IPS DF 4.7 (cell line): ENCODE measurements at regions not wholly inside any gene's neighbourhood (a gene's known extent, or its start where the extent isn't known, plus 50 kb on each side); places are given as distances from the start of the nearest gene placed in this dataset.

Experiments used
- DNase-seq: peaks from one replicate; pipeline ENCODE4 v3.0.0-alpha.2; 2013; ENCODE audit warnings: low spot score; ENCODE audit errors: extremely low read depth

- no peak for DNase-seq
These were observed 1087.1 kb upstream of the LRRN3 start for GRCh38 chr7:110003827-110004226.

- no peak for DNase-seq
These were observed 1083.4 kb upstream of the LRRN3 start for GRCh38 chr7:110007320-110008063.

GRCh38 chr7:110010359-110010758 is 1080.6 kb upstream of the LRRN3 start:
- no peak for DNase-seq

- no peak for DNase-seq
These were observed 1073.5 kb upstream of the LRRN3 start for GRCh38 chr7:110017405-110017804.

- no peak for DNase-seq
These were observed 1063.5 kb upstream of the LRRN3 start for GRCh38 chr7:110027385-110027784.

GRCh38 chr7:110043519-110043918 is 1047.4 kb upstream of the LRRN3 start:
- no peak for DNase-seq

- no peak for DNase-seq
These were observed 1040.1 kb upstream of the LRRN3 start for GRCh38 chr7:110050785-110051184.

GRCh38 chr7:110051372-110051771 is 1039.6 kb upstream of the LRRN3 start:
- DNase-seq = no peak

GRCh38 chr7:110056331-110056730 is 1034.6 kb upstream of the LRRN3 start:
- no peak for DNase-seq

GRCh38 chr7:110058401-110058800 is 1032.5 kb upstream of the LRRN3 start:
- DNase-seq = no peak

- DNase-seq = no peak
These were observed 1029.5 kb upstream of the LRRN3 start for GRCh38 chr7:110061387-110061786.

GRCh38 chr7:110065121-110065520 is 1025.8 kb upstream of the LRRN3 start:
- no peak for DNase-seq

GRCh38 chr7:110066843-110067242 is 1024.1 kb upstream of the LRRN3 start:
- no peak for DNase-seq

GRCh38 chr7:110071192-110071591 is 1019.7 kb upstream of the LRRN3 start:
- DNase-seq = no peak

GRCh38 chr7:110075450-110075849 is 1015.5 kb upstream of the LRRN3 start:
- DNase-seq = no peak

- no peak for DNase-seq
These were observed 1014.7 kb upstream of the LRRN3 start for GRCh38 chr7:110076194-110076593.

GRCh38 chr7:110084181-110084807 is 1006.6 kb upstream of the LRRN3 start:
- DNase-seq = no peak

- peak; percentile 19 for DNase-seq
These were observed 1000.7 kb upstream of the LRRN3 start for GRCh38 chr7:110090110-110090820.

GRCh38 chr7:110095372-110096052 is 995.4 kb upstream of the LRRN3 start:
- no peak for DNase-seq

- no peak for DNase-seq
These were observed 986.7 kb upstream of the LRRN3 start for GRCh38 chr7:110104243-110104642.

GRCh38 chr7:110105307-110105706 is 985.6 kb upstream of the LRRN3 start:
- DNase-seq = no peak

- DNase-seq = no peak
These were observed 985.1 kb upstream of the LRRN3 start for GRCh38 chr7:110105840-110106239.
